ENCODE measurements at regions not wholly inside any gene's neighbourhood (a gene's known extent, or its start where the extent isn't known, plus 50 kb on each side); places are given as distances from the start of the nearest gene placed in this dataset.

DNA sequence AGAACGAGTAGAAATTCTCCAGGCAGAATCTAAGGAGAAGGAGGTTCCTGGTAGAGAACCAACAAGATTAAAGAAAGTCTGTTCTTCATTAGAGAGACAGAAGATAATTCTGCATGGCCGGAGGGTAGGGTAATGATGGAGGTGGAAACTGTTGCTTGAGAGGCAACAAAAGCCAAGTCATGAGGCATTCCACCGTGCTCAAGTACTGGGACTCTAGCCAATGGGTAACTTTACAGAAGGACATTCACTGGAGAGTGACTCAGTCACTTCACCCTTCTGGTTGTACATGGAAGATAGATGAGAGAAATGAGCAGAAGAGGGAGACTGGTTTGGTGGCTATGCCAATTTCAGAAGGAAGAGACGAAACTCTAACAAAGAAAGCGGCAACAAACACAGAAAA is 53.6 kb upstream of the ANKFN1 start:
- TF ChIP-seq, protein P1, sequence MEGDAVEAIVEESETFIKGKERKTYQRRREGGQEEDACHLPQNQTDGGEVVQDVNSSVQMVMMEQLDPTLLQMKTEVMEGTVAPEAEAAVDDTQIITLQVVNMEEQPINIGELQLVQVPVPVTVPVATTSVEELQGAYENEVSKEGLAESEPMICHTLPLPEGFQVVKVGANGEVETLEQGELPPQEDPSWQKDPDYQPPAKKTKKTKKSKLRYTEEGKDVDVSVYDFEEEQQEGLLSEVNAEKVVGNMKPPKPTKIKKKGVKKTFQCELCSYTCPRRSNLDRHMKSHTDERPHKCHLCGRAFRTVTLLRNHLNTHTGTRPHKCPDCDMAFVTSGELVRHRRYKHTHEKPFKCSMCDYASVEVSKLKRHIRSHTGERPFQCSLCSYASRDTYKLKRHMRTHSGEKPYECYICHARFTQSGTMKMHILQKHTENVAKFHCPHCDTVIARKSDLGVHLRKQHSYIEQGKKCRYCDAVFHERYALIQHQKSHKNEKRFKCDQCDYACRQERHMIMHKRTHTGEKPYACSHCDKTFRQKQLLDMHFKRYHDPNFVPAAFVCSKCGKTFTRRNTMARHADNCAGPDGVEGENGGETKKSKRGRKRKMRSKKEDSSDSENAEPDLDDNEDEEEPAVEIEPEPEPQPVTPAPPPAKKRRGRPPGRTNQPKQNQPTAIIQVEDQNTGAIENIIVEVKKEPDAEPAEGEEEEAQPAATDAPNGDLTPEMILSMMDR (IDR thresholded peaks at IDR 0.05): no peak
- TF ChIP-seq POLR2AphosphoS5 (IDR thresholded peaks at IDR 0.05): no peak
- no peak for TF ChIP-seq POLR2A (IDR thresholded peaks at IDR 0.05)
